ENCODE measurements at regions not wholly inside any gene's neighbourhood (a gene's known extent, or its start where the extent isn't known, plus 50 kb on each side); places are given as distances from the start of the nearest gene placed in this dataset.

DNA sequence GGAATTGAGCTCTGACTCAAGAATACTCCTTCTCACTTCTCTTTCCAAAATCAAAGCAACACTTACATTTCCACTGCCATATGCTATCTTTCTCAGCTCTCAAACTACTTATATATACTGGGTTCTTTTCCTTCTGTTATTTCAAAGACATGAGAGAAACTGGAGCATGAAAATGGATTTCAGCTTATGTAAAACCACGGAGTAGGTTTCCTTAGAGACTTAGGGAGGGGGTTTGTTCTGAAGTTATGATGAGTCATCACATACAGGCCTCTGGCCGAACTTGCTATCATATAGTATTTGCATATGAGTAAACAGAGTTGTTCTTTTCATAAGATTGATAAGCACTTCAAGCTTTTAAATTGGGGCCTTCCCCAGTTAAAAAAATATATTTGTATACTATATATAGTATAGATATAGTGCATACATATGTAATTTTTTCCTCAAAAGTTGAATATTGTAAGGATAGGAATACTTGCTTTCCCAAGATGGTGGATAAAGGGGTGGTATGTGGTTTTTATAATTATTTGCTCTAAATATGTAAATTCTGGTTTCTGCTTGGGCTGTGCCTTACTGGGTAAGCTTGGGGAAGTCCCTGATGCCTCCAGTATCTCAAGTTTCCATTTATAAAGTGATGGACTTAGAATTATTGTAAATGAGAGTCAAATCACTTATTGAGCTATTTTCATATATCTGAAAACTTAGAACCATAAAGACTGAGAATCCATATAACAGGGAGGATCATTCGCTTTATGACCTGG is 273.9 kb downstream of the RFPL4B start:
- H3K4me3 ChIP-seq (ENCODE audit: low read depth, low read length) = no peak overlapping the region
- TF ChIP-seq, protein P1, sequence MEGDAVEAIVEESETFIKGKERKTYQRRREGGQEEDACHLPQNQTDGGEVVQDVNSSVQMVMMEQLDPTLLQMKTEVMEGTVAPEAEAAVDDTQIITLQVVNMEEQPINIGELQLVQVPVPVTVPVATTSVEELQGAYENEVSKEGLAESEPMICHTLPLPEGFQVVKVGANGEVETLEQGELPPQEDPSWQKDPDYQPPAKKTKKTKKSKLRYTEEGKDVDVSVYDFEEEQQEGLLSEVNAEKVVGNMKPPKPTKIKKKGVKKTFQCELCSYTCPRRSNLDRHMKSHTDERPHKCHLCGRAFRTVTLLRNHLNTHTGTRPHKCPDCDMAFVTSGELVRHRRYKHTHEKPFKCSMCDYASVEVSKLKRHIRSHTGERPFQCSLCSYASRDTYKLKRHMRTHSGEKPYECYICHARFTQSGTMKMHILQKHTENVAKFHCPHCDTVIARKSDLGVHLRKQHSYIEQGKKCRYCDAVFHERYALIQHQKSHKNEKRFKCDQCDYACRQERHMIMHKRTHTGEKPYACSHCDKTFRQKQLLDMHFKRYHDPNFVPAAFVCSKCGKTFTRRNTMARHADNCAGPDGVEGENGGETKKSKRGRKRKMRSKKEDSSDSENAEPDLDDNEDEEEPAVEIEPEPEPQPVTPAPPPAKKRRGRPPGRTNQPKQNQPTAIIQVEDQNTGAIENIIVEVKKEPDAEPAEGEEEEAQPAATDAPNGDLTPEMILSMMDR (IDR thresholded peaks at IDR 0.05; ENCODE audit: low read depth, low read length) = no peak

DNA sequence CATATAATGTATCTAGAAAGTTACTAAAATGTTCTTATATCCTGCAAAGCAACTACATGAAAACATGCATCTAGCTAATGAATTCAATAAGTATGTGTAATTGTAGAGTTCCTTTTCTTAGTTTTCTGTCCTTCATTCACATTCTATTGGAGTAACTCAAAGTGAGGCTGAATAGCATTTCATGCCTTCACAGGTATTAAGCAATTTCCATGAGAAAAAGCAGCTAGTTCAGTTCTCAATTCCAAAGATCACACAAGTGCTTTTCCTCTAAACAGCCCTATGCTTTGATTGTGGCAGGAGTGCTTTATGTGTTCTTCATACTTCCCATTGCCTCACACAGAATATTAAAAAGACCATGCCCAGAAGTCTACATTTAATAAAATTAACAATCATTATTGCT is 274.9 kb downstream of the RFPL4B start:
- TF ChIP-seq, protein P1 (IDR thresholded peaks at IDR 0.05; ENCODE audit: low read depth, low read length) = no peak
- no peak overlapping the region for H3K4me3 ChIP-seq (ENCODE audit: low read depth, low read length)

DNA sequence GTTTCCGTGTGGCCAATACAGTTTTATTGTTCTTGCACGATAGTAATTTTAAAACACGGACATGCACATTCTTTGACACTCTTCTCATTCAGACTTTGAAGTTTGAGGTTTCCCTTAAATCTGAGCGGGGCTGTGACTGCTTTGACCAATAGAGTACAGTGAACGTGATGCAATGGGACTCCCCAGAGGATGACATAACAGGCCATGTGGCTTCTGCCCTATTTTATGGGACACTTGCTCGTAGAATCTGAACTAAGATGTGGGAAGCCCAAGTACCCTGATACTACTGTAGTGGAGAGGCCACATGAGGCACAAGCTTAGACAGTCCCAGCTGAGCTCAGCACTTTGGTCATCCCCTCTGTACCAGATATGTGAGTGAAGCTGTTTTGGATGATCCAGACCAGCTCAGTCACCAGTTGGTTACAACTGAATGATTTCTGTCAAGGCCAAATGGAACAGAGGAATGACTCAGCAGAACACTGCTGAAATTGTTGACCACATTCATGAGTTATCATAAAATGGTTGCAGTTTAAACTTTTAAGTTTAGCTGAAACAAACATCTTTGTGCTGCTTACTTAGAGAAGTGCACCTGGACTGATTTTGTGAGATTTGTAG is 279.4 kb downstream of the RFPL4B start:
- TF ChIP-seq, protein P1 (IDR thresholded peaks at IDR 0.05; ENCODE audit: low read depth, low read length) = no peak
- H3K4me3 ChIP-seq (ENCODE audit: low read depth, low read length) = no peak overlapping the region

DNA sequence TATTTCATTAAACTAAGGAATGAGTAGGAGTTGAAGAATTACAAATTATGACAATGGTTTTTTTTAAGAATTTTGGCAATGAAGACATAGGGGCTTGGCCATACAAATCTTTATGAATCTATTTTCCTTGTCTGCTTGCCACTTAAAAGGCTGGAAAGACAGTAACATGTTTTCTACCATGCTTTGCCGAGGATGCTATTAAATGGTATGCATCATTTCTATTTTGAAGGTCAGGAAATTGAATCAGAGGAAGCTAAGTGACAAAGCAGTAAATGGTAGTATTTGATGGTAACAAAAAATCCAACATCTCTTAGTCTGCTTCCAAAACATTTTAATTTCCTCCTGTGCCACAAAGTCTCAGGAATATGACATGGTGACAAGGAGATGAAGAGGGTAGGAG is 287.2 kb downstream of the RFPL4B start:
- TF ChIP-seq, protein P1 (IDR thresholded peaks at IDR 0.05; ENCODE audit: low read depth, low read length) = no peak
- no peak overlapping the region for H3K4me3 ChIP-seq (ENCODE audit: low read depth, low read length)

DNA sequence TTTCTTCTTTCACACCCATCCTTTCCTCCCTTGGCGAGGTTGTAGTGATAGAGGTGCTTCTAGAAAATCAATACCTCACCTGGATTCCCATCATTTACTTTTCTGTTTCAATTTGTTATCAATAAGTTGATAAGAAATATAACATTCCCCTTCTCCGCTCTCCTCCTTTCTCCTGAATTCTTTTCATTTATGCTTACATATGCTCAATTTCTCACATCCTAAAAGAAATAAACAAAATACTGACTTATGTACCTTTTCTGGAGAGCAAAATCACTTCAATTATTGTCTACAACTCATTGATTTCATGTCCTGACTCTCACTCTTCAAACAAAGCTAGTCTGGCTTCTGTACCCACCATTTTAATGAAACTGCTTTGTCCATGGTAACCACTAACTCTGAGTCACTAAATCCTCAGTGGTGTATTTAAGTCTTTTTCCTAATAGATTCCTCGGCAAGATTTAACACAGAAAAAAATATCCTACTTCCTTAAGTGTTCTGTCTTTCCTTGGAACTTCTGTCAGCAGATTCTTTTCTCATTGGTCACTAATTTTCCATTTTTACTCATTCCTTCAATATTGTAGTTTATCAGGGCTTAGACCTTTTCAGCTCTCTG is 289.6 kb downstream of the RFPL4B start:
- TF ChIP-seq, protein P1 (IDR thresholded peaks at IDR 0.05; ENCODE audit: low read depth, low read length) = no peak
- no peak overlapping the region for H3K4me3 ChIP-seq (ENCODE audit: low read depth, low read length)

DNA sequence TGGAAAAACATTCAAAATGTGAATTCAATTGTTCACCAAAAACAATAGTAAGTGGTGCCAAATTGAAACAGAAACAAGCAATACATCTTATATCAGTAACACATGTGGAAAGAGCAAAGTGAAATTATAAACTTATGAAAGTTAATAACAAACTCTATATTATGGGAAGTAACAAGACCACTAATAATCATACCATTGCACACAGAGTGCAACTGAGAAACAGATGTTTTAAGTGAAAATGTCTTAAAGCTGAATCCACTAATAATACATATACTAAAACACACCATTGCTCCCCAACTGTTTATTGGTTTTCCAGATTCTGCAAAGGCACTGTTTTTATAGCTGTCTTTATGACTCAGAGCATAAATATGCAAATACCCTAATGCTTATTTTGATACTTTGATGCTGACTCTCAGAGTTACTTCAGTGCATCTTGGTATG is 292.3 kb downstream of the RFPL4B start:
- TF ChIP-seq, protein P1 (IDR thresholded peaks at IDR 0.05; ENCODE audit: low read depth, low read length) = no peak
- H3K4me3 ChIP-seq (ENCODE audit: low read depth, low read length) = no peak overlapping the region

DNA sequence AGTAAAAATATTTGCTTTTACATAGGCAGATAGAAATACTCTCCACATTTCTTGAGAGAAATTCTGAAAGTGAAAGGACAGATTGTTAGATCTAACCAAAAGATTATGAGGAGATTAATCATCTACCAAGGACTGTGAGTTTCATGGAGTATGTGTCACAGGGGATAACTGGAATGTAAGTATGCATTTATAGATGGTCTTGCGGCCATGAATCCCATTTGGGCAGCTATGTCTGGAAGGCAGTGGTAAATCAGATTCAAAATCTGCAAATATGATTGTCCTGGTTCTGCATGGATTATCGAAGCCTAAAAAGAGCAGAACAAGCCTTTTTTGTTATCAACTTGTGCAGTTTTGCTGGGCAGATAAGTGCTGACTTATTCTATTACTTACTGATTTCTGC is 293.8 kb downstream of the RFPL4B start:
- TF ChIP-seq, protein P1 (IDR thresholded peaks at IDR 0.05; ENCODE audit: low read depth, low read length) = no peak
- H3K4me3 ChIP-seq (ENCODE audit: low read depth, low read length) = no peak overlapping the region
